GM19468 (cell line): ENCODE measurements at regions not wholly inside any gene's neighbourhood (a gene's known extent, or its start where the extent isn't known, plus 50 kb on each side); places are given as distances from the start of the nearest gene placed in this dataset.
"Not testable (repeated sequence)": the region's sequence is repeated elsewhere in the genome, so short reads cannot be mapped to it uniquely, and the experiment has no call there.

Source experiments
- ATAC-seq: cut with Tn5 transposase; IDR thresholded peaks from one replicate; pipeline ENCODE4 v1.9.1; 2021; ENCODE audit warnings: mild to moderate bottlenecking, moderate library complexity, moderate number of reproducible peaks; ENCODE audit not compliant: unreplicated experiment; ENCODE audit errors: extremely low read depth

DNA sequence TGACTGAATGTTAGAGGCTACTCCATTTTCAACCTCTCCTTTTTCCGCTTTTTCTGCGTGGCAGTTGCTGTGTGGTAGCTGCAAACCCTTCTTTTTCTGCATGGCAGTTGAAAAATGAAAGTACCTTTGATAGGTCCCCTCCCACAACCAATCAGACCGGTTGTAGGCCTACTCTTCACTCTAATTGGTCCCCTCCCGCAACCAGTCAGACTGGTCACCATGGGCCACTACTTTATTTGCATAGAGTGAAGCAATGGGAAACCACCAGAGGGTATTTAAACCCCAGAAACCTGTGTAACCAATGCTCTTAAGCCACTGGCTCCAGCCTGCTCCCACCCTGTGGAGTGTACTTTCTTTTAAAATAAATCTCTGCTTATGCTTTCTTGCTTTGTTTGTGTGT, 877.8 kb downstream of the FAM133A start:
- no peak for ATAC-seq

DNA sequence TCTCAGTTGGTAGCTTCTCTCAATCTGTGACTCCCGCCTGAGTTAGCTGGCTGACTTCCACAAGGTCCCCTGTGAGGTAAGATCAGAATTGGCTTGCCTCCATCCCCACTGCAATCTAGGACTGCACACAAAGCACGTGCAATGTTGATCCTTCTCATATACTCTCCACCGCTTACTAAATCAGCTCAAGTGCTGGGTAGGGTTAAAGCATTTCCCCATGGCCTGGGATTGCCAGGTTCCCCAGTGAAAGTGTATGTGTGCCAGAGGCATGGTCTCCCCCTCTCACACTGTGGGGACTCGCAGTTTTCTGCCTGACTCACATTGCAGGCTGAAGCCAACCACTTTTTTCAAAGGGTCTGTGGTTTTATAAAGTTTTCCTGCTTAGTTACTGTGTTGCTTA, 886.9 kb downstream of the FAM133A start:
- no peak for ATAC-seq

DNA sequence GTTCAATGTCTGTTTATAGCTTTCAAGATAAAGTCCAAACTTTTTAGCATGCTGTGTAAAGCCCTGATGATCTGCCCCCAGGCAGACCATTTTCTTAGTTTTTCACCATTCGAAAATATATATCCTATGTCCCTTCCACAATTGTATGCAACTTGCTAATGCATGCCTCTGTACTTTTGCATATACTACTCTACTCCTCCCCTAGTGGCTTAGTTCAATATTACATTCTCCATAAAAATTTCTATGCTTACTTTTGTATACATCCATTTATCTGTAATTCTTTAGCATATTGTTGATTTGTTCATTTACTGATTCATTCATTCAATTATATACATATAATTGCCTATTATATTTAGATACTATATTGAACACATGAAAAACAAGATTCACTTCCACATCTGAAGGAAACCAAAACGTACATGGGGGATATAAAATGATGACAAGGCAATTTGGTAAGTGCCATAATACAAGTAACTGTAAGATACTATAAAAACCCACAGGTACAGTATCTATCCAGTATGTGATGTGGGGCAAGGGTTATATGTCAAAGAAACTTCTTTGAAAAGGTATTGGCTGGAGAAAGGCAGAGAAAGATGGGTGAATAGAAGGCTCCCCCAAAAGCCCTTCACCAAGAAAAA, 902.5 kb downstream of the FAM133A start:
- ATAC-seq: no peak

DNA sequence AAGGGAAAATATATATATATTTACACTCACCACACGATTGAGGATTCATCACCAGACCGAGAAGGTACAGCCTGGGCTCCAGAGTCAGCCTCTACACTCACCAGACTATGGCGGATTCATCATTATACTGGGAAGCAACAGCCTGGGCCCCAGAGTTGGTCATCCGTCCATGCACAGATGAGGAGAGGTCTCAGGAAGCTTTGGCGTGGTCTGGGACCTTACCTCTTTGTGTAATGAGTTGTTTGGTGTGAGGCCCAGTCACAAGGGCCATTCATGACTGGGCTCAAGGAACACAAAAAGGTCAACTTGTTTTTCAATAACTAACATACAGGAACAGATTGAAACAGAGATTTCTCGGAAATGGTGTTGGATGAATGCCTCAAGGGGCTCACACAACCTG, 926.1 kb downstream of the FAM133A start:
- ATAC-seq: no peak

DNA sequence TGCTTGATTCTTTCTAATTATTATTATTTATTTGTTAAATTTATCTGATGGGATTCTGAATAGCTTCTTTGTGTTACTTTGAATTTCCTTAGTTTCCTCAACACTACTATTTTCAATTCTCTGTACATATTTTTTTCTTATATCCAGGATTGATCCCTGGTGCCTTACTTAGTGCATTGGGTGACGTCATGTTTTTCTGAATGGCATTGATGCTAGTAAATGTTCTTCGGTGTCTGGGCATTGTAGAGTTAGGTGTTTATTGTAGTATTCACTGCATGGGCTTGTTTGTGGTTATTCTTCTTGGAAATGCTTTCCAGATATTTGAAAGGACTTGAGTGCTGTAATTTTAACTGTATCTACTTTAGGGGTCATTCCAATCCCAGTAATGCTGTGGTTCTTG, 938.1 kb downstream of the FAM133A start:
- no peak for ATAC-seq

DNA sequence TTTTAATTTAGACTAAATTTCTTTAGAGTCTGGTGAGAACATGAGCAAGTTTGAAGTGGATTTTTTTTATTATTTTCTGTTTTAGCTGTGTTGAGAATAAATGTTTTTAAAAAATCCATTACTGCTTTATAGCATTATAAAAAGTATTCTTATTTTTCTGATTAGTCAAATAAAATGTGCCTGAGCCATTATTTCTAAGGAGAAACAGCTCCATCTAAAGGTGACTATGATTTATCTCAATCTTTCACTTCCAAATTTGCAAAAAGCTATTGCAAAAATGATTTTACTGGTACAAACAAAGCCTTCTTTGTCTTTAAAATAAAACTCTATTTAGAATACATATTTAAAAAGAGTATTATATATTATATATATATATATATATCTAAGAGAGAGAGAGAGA, 959.2 kb downstream of the FAM133A start:
- no peak for ATAC-seq

DNA sequence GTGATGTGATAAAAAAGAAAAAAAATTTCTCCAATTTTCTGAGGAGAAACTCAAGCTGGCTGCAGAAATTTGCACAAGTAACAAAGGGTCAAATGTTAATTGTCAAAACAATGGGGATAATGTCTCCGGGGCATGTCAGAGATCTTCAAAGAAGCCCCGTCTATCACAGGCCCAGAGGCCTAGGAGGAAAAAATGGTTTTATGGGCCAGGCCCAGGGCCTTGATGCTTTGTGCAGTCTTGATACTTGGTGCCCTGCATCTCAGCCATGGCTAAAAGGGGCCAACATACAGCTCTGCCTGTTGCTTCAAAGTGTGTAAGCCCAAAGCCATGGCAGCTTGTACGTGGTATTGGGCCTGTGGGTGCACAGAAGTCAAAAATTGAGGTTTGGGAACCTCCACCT, 961.0 kb downstream of the FAM133A start:
- no peak for ATAC-seq

DNA sequence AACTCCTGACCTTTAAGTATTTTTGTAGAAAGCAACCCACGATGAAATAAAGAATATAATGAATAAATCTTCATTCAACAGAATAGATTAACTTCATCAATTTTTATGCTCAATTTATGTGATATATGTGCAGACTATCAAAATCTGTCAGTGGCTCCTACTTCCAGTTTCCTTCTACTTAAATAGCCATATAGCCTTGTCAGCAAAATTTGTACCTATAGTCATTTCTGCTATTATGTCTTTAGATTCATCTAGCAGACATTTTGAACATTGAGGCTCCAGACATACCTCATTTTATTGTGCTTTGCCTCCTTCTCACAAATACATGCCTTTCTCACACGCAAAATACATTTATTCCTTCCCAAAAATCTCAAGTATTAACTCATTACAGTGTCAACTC, 971.7 kb downstream of the FAM133A start:
- no peak for ATAC-seq

DNA sequence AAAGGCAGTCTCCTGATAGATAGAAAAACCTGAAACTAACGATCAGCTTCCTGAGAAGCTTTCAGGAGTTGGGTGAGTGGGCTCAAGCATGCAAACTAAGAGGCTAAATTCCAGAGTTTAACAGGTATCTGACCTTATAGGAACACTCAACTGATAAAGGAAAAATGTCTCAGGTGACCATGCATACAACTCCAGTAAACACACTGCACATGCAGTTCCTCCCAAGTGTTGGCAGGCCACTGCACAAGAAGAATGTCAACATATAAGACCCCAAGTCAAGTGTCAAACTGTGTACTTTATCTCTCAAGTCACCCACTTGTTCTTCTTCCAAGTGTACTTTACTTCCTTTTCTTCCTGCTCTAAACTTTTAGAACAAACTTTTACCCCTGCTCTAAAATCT, 981.2 kb downstream of the FAM133A start:
- ATAC-seq: no peak

DNA sequence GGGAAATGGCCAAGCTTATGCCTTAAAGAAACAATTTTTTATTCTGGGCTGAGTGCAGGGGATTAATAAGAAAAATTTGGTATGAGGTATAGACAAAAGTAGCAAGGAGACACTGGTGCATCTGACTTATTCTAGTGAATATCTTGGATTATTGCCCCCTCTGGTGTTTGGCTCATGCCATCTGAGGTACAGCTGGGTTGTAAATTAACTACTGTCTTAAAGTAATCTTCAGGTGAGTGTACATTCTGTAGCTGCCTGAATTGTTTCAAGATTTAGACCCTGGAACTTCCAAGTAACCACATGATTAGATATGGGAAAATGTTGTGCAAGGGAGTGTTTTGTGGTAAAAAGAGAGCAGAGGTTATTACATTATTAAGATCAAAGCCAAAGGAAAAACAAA, 988.7 kb downstream of the FAM133A start:
- ATAC-seq: no peak

DNA sequence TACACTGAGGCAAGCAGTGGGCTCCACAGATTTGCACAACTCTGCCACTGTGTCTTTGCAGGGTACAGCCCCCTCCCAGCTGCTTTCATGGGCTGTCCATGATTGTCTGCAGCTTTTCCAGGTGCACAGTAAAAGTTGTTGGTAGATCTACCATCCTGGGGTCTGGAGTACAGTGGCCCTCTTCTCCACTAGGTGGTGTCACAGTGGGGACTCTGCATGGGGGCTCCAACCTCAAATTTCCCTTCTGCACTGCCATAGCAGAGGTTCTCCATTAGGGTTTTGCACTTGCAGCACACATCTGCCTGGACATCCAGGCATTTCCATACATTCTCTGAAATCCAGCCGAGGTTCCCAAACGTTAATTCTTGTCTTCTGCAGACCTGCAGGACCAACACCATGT, 1002.3 kb downstream of the FAM133A start:
- no peak for ATAC-seq

DNA sequence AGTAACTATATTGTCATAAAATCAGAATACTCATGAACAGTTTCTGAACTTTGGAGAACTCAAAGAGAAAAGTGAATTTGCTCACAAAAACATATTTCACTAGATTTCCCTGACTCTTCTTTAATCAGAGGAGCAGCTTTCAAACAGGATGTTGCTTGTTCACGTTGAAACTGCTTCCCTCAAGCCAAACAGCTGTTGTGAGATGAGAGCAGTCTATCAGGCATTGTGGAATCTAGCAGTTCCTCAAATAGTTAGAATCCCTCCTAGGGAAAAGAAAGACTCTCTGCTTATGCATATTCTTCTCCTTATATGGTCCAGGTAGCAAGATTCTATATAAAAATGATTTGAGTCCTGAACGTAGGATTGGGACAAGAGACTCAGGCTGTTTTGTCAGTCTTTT, 1012.1 kb downstream of the FAM133A start:
- ATAC-seq: no peak

DNA sequence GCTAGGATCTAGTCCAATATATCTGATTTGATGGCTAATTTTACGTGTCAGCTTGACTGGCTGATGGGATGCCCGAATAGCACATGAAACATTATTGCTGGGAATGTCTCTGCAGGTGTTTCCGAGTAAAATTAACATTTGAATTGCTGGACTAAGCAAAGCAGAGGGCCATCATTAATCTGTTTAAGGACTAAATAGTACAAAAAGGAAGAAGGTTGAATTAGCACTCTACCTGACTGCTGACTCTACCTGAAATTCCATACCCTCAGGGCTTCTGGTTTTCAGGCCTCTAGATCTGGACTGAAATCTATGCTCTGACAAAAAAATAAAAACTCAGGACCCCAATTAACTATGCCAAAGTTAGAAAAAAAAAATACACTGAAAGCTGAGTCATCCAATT, 1021.9 kb downstream of the FAM133A start:
- ATAC-seq: no peak

DNA sequence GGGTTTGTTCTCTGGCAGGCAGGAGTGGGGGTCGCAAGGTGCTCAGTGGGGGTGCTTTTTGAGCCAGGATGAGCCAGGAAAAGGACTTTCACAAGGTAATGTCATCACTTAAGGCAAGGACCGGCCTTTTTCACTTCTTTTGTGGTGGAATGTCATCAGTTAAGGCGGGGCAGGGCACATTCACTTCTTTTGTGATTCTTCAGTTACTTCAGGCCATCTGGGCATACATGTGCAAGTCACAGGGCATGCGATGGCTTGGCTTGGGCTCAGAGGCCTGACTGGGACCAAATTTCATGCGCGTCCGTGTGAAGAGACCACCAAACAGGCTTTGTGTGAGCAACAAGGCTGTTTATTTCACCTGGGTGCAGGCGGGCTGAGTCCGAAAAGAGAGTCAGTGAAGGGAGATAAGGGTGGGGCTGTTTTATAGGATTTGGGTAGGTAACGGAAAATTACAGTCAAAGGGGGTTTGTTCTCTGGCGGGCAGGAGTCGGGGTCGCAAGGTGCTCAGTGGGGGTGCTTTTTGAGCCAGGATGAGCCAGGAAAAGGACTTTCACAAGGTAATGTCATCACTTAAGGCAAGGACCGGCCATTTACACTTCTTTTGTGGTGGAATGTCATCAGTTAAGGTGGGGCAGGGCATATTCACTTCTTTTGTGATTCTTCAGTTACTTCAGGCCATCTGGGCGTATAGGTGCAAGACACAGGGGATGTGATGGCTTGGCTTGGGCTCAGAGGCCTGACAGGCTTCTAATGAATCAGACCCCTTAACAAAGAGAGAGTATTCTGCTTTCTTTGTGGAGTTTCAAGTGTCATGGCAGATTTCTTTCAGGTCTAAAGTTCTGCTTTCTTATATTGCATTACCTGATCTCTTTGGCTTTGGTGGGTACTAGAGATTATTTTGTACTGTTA, 1030.6 kb downstream of the FAM133A start:
- not testable (repeated sequence) for ATAC-seq

DNA sequence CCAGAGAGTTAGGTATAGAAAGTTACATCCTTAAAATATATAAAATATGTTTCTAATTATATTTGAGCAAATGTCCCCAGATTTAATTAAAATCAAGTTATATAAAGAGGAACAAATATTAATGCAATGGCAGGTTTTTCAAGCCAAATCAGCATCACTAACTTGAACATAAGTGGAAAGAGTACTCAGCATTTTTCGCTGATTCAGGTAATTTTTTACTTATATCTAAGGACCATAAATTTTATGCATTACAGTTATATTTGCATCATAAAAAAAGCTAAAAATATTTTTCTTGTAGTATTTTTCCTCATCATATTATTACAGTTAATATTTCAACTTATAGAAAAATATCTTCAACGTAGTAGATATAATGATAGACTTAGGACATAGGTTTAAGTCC, 1047.4 kb downstream of the FAM133A start:
- ATAC-seq: no peak

DNA sequence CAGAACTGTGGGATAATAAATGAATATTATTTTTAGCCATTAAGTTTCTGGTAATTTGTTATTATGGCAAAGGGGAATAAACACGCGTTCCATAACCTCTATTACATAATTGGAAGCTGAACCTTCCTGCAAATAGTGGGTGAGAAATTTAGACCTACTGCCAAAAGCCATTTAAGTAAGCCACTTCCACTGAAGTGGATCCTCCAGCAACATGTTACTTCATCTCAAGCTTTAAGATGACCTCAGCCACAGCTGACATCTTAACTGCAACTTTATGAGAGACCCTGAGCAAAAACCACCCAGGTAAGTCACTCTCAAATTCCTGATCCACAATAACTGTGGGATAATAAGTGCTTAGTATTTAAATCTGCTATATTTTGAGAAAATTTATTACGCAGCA, 1048.6 kb downstream of the FAM133A start:
- no peak for ATAC-seq

DNA sequence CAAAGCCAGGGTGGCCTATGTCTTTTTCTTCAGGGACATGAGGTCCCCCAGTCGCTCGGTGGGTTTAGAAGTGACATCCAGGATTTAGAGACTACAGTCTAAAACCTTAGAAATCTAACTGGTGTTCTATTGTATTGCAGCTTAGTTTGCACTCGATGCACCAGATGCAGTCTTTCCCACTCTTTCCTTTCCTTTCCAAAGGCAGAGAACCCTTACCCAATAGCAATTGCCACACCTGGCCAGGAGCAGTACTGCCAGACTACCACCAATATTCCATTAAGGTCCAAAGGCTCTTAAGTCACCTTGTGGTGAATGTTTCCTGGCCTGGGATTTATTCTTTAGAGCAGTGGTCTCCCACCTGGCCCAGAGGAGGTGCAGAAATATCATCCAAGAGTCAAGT, 1068.8 kb downstream of the FAM133A start:
- no peak for ATAC-seq

DNA sequence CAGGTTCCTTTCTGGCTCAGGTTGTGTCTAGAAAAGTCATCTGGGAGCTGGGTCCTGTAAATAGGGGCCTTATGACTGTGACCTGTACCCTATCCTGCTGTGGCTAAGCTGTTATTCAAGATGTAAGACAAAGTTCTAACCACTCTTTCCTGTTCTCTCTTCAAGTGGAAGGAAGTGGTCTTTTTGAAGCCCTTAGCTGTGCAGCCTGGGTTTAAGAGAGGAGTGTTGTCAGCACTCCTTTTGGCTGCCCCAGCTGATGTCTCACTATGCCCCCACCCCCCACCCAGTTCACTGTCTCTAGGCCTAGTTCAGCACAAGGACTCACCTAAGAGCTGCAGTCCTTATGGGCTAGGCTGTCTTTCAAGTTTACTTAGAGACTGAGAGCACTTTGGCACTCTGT, 1069.5 kb downstream of the FAM133A start:
- ATAC-seq: no peak

DNA sequence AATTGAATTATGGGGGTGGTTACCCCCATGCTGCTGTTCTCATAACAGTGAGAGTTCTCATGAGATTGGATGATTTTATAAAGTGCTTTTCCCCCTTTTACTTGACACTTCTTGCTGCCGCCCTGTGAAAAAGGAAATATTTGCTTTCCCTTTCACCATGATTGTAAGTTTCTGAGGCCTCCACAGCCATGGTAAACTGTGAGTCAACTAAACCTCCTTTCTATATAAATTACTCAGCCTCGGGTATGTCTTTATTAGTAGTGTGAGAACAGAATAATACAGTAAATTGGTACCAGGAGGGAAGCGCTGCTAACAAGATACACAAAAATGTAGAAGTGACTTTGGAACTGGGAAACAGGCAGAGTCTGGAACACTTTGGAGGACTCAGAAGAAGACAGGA, 1070.8 kb downstream of the FAM133A start:
- ATAC-seq: no peak

DNA sequence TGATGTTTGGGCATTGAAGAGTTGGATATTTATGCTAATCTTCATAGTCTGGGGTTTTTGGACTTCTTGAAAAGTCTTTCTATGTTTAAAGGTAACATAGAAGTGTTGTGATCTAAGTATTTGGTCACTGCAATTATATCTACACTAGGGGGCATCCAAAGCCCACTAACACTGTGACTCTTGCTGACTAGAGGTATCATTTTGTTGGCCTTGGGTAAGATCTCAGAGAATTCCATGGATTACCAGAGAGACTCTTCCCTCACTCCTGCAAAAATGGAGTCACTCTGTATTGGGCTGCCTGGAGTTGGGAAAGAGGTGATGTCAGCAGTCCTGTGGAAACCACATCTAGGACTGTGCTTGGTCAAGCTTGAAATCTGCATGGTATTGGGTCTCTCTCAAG, 1077.6 kb downstream of the FAM133A start:
- ATAC-seq: no peak

DNA sequence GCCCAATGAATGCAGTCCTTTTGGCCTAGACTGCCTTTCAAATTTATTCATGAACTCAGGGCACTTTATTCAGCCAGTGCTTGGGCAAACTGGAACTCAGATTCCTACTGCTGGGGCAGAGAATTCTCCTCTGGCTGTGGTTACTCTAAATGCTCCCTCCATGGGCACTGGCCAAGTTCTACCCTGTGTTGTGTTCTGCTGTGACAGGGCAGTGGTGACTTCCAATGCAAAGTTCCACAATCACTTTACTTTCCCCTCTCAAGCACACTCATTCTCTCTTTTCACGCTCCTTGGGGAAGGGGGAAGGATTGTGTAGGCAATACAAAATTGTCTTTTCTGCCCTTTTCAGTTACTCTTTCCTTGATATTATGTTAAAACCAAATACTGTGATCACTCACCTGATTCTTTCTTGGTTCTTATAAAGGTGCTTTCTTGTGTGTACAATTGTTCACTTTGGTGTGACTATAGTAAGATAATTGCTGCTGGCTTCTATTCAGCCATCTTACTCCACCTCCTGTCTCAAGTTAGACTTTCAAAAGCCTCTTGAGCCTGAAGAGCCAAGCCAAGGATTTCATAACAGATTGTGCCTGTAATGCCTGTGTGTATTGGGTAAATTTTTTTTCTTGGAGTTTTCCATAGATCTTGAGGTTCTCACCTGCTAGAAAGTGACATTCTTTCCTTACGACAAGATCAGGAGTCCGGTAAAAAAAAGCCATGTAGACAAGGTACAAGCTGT, 1078.6 kb downstream of the FAM133A start:
- ATAC-seq: no peak
